GM21515 (cell line): ENCODE measurements at regions not wholly inside any gene's neighbourhood (a gene's known extent, or its start where the extent isn't known, plus 50 kb on each side); places are given as distances from the start of the nearest gene placed in this dataset.

Source experiments
- ATAC-seq: cut with Tn5 transposase; IDR thresholded peaks from one replicate; pipeline ENCODE4 v1.9.1; 2021; ENCODE audit not compliant: unreplicated experiment

DNA sequence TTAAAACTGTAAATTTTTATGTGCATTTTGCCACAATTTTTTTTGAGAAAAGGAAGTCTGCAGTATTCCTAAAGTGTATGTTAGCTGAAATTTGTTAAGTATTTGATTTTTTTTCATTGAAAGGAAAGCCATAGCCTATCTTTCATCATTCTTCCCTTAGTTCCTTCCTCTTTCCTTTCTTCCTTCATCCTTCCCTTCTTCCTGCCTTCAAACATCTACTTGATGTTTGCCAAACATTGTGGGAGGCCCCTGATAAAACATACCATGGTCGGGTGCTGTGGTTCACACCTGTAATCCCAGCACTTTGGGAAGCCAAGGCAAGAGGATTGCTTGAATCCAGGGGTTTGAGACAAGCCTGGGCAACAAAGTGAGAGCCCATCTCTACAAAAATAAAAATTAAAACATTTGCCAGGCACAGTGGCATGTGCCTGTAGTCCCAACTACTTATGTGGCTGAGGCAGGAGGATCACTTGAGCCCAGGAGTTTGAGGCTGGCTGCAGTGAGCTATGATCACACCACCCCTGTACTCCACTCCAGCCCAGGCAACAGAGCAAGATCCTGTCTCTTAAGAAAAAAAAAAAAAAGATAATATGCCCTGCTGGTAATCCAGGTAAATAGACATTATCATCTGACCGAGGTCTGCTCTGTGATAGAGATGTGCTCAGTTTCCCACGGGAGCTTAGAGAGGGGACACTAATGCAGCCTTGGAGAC lies 62.9 kb upstream of the FOXN2 start:
- no peak for ATAC-seq

- ATAC-seq, result no peak
These were observed 61.2 kb upstream of the FOXN2 start for GRCh38 chr2:48253301-48253700.

GRCh38 chr2:48254839-48255238 lies 59.6 kb upstream of the FOXN2 start:
- no peak for ATAC-seq

DNA sequence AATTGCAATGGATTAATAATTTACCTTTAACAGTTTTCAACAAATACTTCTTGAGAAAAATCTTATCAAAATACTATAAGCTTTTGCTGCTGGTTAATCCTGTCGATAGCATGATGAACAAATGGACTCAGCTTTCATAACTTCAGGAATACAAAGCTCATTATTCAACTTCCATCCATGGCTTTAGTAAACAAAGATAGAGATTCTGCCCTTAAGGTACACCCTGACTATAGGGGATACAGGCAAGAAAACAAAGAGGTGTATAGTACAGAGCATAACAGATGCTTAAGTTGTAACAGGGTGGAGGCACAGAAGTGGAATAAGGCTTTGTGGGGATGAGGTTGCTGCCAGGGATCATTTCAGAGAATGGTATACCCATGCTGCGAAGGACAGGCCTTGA lies 57.0 kb upstream of the FOXN2 start:
- ATAC-seq, result no peak

- no peak for ATAC-seq
These were observed 55.9 kb upstream of the FOXN2 start for GRCh38 chr2:48258481-48259149.

DNA sequence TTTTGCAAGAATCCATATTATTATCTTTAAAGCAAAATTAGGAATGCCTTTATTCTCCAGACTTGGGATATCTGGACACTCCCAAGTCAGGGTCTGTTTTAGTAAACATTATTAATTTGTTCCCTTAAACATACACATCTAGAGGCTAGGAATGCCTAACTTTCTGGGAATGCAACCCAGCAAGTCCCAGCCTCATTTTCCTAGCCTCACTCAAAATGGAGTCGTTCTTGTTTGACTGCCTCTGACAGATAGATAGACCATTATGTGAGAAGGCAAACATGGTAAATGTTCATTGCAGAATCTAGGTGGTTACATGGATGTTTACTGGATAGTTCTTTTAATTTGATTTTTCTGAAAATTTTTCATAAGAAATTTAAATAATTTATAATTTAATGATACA lies 54.7 kb upstream of the FOXN2 start:
- ATAC-seq, result no peak

GRCh38 chr2:48264627-48265026 lies 49.9 kb upstream of the FOXN2 start:
- no peak for ATAC-seq
